ENCODE measurements at regions not wholly inside any gene's neighbourhood (a gene's known extent, or its start where the extent isn't known, plus 50 kb on each side); places are given as distances from the start of the nearest gene placed in this dataset.

- Histone ChIP-seq H3K36me3 (ENCODE audit: control insufficient read depth in 1 of 2, insufficient read depth in 2 of 2, low read length in 2 of 2) (no peaks in the 10 kb centered on the region), H3K4me2 (ENCODE audit: low read length) (no peak overlapping the region), H3K9me2 (ENCODE audit: insufficient read depth) (no peaks in the 10 kb centered on the region), H3K79me2 (ENCODE audit: insufficient read depth, low read length) (no peaks in the 10 kb centered on the region), H4K20me1 (ENCODE audit: insufficient read depth) (no peaks in the 10 kb centered on the region), H3K9ac (ENCODE audit: low read length) (no peak overlapping the region), H3K27me3 (ENCODE audit: insufficient read depth, low read length) (0 out of 2 replicates have a peak, but pooled peaks cover 4% of the 10 kb centered on the region), H3K4me1 (ENCODE audit: control insufficient read depth in 1 of 2, insufficient read depth in 2 of 2, low read length in 2 of 2) (no peaks in the 10 kb centered on the region), H3K4me3 (replicated peaks in 1 of 2; ENCODE audit: low read depth in 1 of 2, low read length in 2 of 2) (no peak overlapping the region), H3K27ac (ENCODE audit: low read depth, low read length) (no peak overlapping the region), H2AFZ (ENCODE audit: low read depth, low read length, poor library complexity, severe bottlenecking) (no peak overlapping the region), H3K9me3 (ENCODE audit: control insufficient read depth in 1 of 2, insufficient read depth in 1 of 2, low read depth in 1 of 2, low read length in 2 of 2) (no peaks in the 10 kb centered on the region)
- TF ChIP-seq TCF7L2 (IDR thresholded peaks at IDR 0.05; ENCODE audit: borderline replicate concordance, extremely low read depth, insufficient read depth, insufficient read length) (no peak), RAD21 (IDR thresholded peaks at IDR 0.05; ENCODE audit: low read depth) (no peak), CEBPB (IDR thresholded peaks at IDR 0.05; ENCODE audit: low read depth) (no peak), EZH2phosphoT487 (IDR thresholded peaks at IDR 0.05; ENCODE audit: borderline replicate concordance) (no peak), POLR2A (IDR thresholded peaks at IDR 0.05; ENCODE audit: borderline replicate concordance, extremely low read depth, insufficient read depth, insufficient read length) (no peak), YY1 (IDR thresholded peaks at IDR 0.05; ENCODE audit: extremely low read depth, insufficient replicate concordance, low read depth, low read length) (no peak), ZFX (IDR thresholded peaks at IDR 0.05) (no peak), FOSL1 (IDR thresholded peaks at IDR 0.05; ENCODE audit: low read depth) (no peak), EGR1 (IDR thresholded peaks at IDR 0.05; ENCODE audit: low read depth) (no peak), POLR2AphosphoS5 (IDR thresholded peaks at IDR 0.05; ENCODE audit: low read depth, low read length) (no peak), ZBTB33 (IDR thresholded peaks at IDR 0.05; ENCODE audit: extremely low read depth, insufficient replicate concordance, low read length) (no peak), ZNF274 (IDR thresholded peaks at IDR 0.05; ENCODE audit: low read depth, low read length) (no peak)
- TF ChIP-seq, protein P1, sequence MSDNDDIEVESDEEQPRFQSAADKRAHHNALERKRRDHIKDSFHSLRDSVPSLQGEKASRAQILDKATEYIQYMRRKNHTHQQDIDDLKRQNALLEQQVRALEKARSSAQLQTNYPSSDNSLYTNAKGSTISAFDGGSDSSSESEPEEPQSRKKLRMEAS (IDR thresholded peaks at IDR 0.05) = no peak
- POLR2A ChIA-PET = no interaction called here
- no peak for DNase-seq (ENCODE audit: low read depth, low spot score)
- BruUV-seq (replicated peaks) = no TSS peak
- CTCF ChIA-PET = no interaction called here
- RAD21 ChIA-PET (ENCODE audit: low non-redundant PET in 1 of 2, low total read pairs in 2 of 2, uncharacterized antibody in 2 of 2, unreplicated experiment in 2 of 2) = no interaction called here
- intact Hi-C loops (cut with micrococcal nuclease) = no loop called here
- no peak for ATAC-seq
These were observed 249.2 kb upstream of the FIGN start for GRCh38 chr2:163984986-163985385.
